Ishikawa (cell line): ENCODE measurements at regions not wholly inside any gene's neighbourhood (a gene's known extent, or its start where the extent isn't known, plus 50 kb on each side); places are given as distances from the start of the nearest gene placed in this dataset.

ENCODE experiments used
- CEBPB ChIP-seq: IDR thresholded peaks from 2 replicates; pipeline ENCODE4 v1.6.1; 2012
- NFIC ChIP-seq: IDR thresholded peaks from 2 replicates; pipeline ENCODE4 v1.6.1; 2012
- RAD21 ChIP-seq: IDR thresholded peaks from 2 replicates; pipeline ENCODE4 v1.6.1; 2012; ENCODE audit warnings: low read depth
- REST ChIP-seq: IDR thresholded peaks from 2 replicates; pipeline ENCODE4 v1.6.1; 2012; ENCODE audit warnings: low read depth, mild to moderate bottlenecking
- TAF1 ChIP-seq: IDR thresholded peaks from 2 replicates; pipeline ENCODE4 v1.6.1; 2012; ENCODE audit warnings: low read depth, mild to moderate bottlenecking

- TF ChIP-seq NFIC (no peak), REST (no peak), CEBPB (no peak), TAF1 (no peak), RAD21 (no peak)
These were observed 59.0 kb upstream of the DLK1 start for GRCh38 chr14:100667656-100668055.
